ENCODE measurements at regions not wholly inside any gene's neighbourhood (a gene's known extent, or its start where the extent isn't known, plus 50 kb on each side); places are given as distances from the start of the nearest gene placed in this dataset.

GRCh38 chr11:26096451-26096850, 235.5 kb upstream of the ANO3 start:
- DNase-seq (ENCODE audit: low read depth): no peak
- H3K4me3 ChIP-seq (ENCODE audit: low read depth, low read length): no peak overlapping the region
- TF ChIP-seq CTCF (conservative IDR thresholded peaks at IDR 0.05; ENCODE audit: low read depth, low read length): no peak

GRCh38 chr11:26102325-26102724, 229.6 kb upstream of the ANO3 start:
- no peak for TF ChIP-seq CTCF (conservative IDR thresholded peaks at IDR 0.05; ENCODE audit: low read depth, low read length)
- DNase-seq (ENCODE audit: low read depth): no peak
- H3K4me3 ChIP-seq (ENCODE audit: low read depth, low read length): no peak overlapping the region

GRCh38 chr11:26105762-26106423, 226.0 kb upstream of the ANO3 start:
- no peak for DNase-seq (ENCODE audit: low read depth)
- H3K4me3 ChIP-seq (ENCODE audit: low read depth, low read length): no peak overlapping the region
- TF ChIP-seq CTCF (conservative IDR thresholded peaks at IDR 0.05; ENCODE audit: low read depth, low read length): no peak

- no peak overlapping the region for H3K4me3 ChIP-seq (ENCODE audit: low read depth, low read length)
- TF ChIP-seq CTCF (conservative IDR thresholded peaks at IDR 0.05; ENCODE audit: low read depth, low read length): no peak
- no peak for DNase-seq (ENCODE audit: low read depth)
Observed at GRCh38 chr11:26106726-26107125, 225.2 kb upstream of the ANO3 start.

- no peak for TF ChIP-seq CTCF (conservative IDR thresholded peaks at IDR 0.05; ENCODE audit: low read depth, low read length)
- H3K4me3 ChIP-seq (ENCODE audit: low read depth, low read length): no peak overlapping the region
- DNase-seq (ENCODE audit: low read depth): no peak
Observed at GRCh38 chr11:26109658-26110368, 222.1 kb upstream of the ANO3 start.

GRCh38 chr11:26112264-26112663, 219.7 kb upstream of the ANO3 start:
- no peak for DNase-seq (ENCODE audit: low read depth)
- no peak overlapping the region for H3K4me3 ChIP-seq (ENCODE audit: low read depth, low read length)
- TF ChIP-seq CTCF (conservative IDR thresholded peaks at IDR 0.05; ENCODE audit: low read depth, low read length): no peak

- TF ChIP-seq CTCF (conservative IDR thresholded peaks at IDR 0.05; ENCODE audit: low read depth, low read length): no peak
- no peak overlapping the region for H3K4me3 ChIP-seq (ENCODE audit: low read depth, low read length)
Observed at GRCh38 chr11:26121466-26121865, 210.5 kb upstream of the ANO3 start.

More at GRCh38 chr11:26121466-26121865, 210.5 kb upstream of the ANO3 start:
- no peak for DNase-seq (ENCODE audit: low read depth)

Data from epithelial cell of proximal tubule (primary cell).